PC-9 (cell line): ENCODE measurements at regions not wholly inside any gene's neighbourhood (a gene's known extent, or its start where the extent isn't known, plus 50 kb on each side); places are given as distances from the start of the nearest gene placed in this dataset.
A peak's percentile ranks its signal among the peaks of the same experiment; 100 is the strongest.

ENCODE experiments used
- BruUV-seq: library from RNA; stranded (reverse); fragments of 400-500 nt; replicated peaks from 2 replicates; lab custom pipeline; 2021; lab: Mats Ljungman, UMichigan
- CTCF ChIA-PET: fragments of 300-600 bp; sonication (Branson Sonifier 250); formaldehyde crosslinking; loops from one replicate; lab custom pipeline; 2022; ENCODE audit warnings: antibody characterized with exemption; lab: Charles Lee
- POLR2A ChIA-PET: fragments of 300-600 bp; sonication (Branson Sonifier 250); formaldehyde crosslinking; loops from one replicate; lab custom pipeline; 2022; ENCODE audit warnings: antibody characterized with exemption; ENCODE audit not compliant: unreplicated experiment; lab: Charles Lee
- DNase-seq, 2 experiments: peaks; one replicate each; pipeline versions ENCODE4 v3.0.0 to v3.0.0-alpha.2; 2015 to 2022; ENCODE audit warnings: mixed read lengths in 1 of 2
- H2AFZ ChIP-seq: fragments of 200-600 bp; sonication (generic); 2 replicates; pipeline ENCODE4 v1.8.1; 2017; ENCODE audit warnings: antibody characterized with exemption
- H3F3A ChIP-seq: fragments of 200-600 bp; sonication (generic); 2 replicates; pipeline ENCODE4 v1.8.1; 2017; ENCODE audit warnings: antibody characterized with exemption, mild to moderate bottlenecking, low read depth; ENCODE audit not compliant: insufficient read depth
- H3K27ac ChIP-seq: fragments of 200-600 bp; sonication (generic); 2 replicates; pipeline ENCODE4 v1.6.1; 2016; ENCODE audit warnings: mixed run types
- H3K27me3 ChIP-seq: fragments of 200-600 bp; sonication (generic); 2 replicates; pipeline ENCODE4 v1.6.1; 2016; ENCODE audit warnings: low read depth, mixed run types; ENCODE audit not compliant: insufficient read depth
- H3K36me3 ChIP-seq: fragments of 200-600 bp; sonication (generic); 2 replicates; pipeline ENCODE4 v1.6.1; 2016; ENCODE audit warnings: low read depth, mixed run types
- H3K4me1 ChIP-seq: fragments of 200-600 bp; sonication (generic); replicated peaks from 2 replicates; pipeline ENCODE4 v1.6.1; 2016; ENCODE audit warnings: mixed run types; ENCODE audit not compliant: insufficient read depth
- H3K4me2 ChIP-seq: fragments of 200-600 bp; sonication (generic); 2 replicates; pipeline ENCODE4 v1.6.1; 2017; ENCODE audit warnings: mixed run types
- H3K4me3 ChIP-seq: fragments of 200-600 bp; sonication (generic); 2 replicates; pipeline ENCODE4 v1.6.1; 2016; ENCODE audit warnings: mixed run types
- H3K79me2 ChIP-seq: fragments of 200-600 bp; sonication (generic); 2 replicates; pipeline ENCODE4 v1.6.1; 2017; ENCODE audit warnings: low read depth, mixed run types
- H3K9me2 ChIP-seq: fragments of 200-600 bp; sonication (generic); 2 replicates; pipeline ENCODE4 v1.8.1; 2017; ENCODE audit warnings: mild to moderate bottlenecking; ENCODE audit not compliant: insufficient read depth
- H3K9me3 ChIP-seq: fragments of 200-600 bp; sonication (generic); 2 replicates; pipeline ENCODE4 v1.8.1; 2016; ENCODE audit warnings: low read depth; ENCODE audit not compliant: insufficient read depth
- H4K20me1 ChIP-seq: fragments of 200-600 bp; sonication (generic); 2 replicates; pipeline ENCODE4 v1.8.1; 2017; ENCODE audit not compliant: insufficient read depth
- CTCF ChIP-seq: fragments of 200-600 bp; sonication (generic); conservative IDR thresholded peaks from 2 replicates; pipeline ENCODE4 v1.6.1; 2017; ENCODE audit warnings: mixed run types, antibody characterized with exemption, mild to moderate bottlenecking, moderate library complexity
- EZH2 ChIP-seq: fragments of 200-600 bp; sonication (generic); IDR thresholded peaks from 2 replicates; pipeline ENCODE4 v1.8.0; 2017; ENCODE audit warnings: antibody characterized with exemption, low read depth
- intact Hi-C: fragments of 100-400 bp; cut with micrococcal nuclease; formaldehyde crosslinking; loops from one replicate; pipeline ENCODE4 v1.10.0; 2022; ENCODE audit not compliant: unreplicated experiment

GRCh38 chr11:112401036-112401769 is 140.5 kb upstream of the PLET1 start:
- Histone ChIP-seq H3K4me2 (no peak overlapping the region), H3K9me3 (no peaks in the 10 kb centered on the region), H3K27ac (no peak overlapping the region), H3K9me2 (peaks cover 8% of the 10 kb centered on the region; the same call in 1 of the 2 replicates), H3K4me1 (no peaks in the 10 kb centered on the region), H3K4me3 (no peak overlapping the region), H4K20me1 (no peaks in the 10 kb centered on the region), H3K79me2 (no peaks in the 10 kb centered on the region), H3K27me3 (peaks cover 5% of the 10 kb centered on the region; the same call in 1 of the 2 replicates), H3F3A (no peaks in the 10 kb centered on the region), H3K36me3 (no peaks in the 10 kb centered on the region), H2AFZ (no peak overlapping the region)
- peak in 1 of 2 experiments; percentile 53 for DNase-seq
- POLR2A ChIA-PET: no interaction called here
- no TSS peak for BruUV-seq
- intact Hi-C loops: no loop called here
- CTCF ChIA-PET: no interaction called here
- TF ChIP-seq CTCF: no peak
- TF ChIP-seq EZH2: no peak

GRCh38 chr11:112403432-112403831 is 142.8 kb upstream of the PLET1 start:
- TF ChIP-seq CTCF (no peak), EZH2 (no peak)
- no peak overlapping the region for H2AFZ ChIP-seq
- peaks cover 13% of the 10 kb centered on the region for H3K27me3 ChIP-seq
- H3F3A ChIP-seq: no peaks in the 10 kb centered on the region
- H3K36me3 ChIP-seq: no peaks in the 10 kb centered on the region
- no TSS peak for BruUV-seq
- H3K79me2 ChIP-seq: no peaks in the 10 kb centered on the region
- intact Hi-C loops: no loop called here
- peaks cover under 1% of the 10 kb centered on the region; the same call in 1 of the 2 replicates for H3K9me2 ChIP-seq
- ChIA-PET POLR2A (no interaction called here), CTCF (no interaction called here)
- H4K20me1 ChIP-seq: no peaks in the 10 kb centered on the region
- H3K4me1 ChIP-seq: no peaks in the 10 kb centered on the region
- no peak overlapping the region for H3K4me3 ChIP-seq
- no peaks in the 10 kb centered on the region for H3K9me3 ChIP-seq
- no peak overlapping the region for H3K27ac ChIP-seq
- no peak for DNase-seq
- H3K4me2 ChIP-seq: no peak overlapping the region

- Histone ChIP-seq H3K9me2 (no peaks in the 10 kb centered on the region), H3K27ac (no peak overlapping the region), H3K36me3 (no peaks in the 10 kb centered on the region), H3K4me2 (no peak overlapping the region), H3K79me2 (no peaks in the 10 kb centered on the region), H3F3A (no peaks in the 10 kb centered on the region), H4K20me1 (no peaks in the 10 kb centered on the region), H3K4me3 (no peak overlapping the region), H3K4me1 (no peaks in the 10 kb centered on the region), H3K9me3 (no peaks in the 10 kb centered on the region), H3K27me3 (peaks cover 20% of the 10 kb centered on the region), H2AFZ (no peak overlapping the region)
- CTCF ChIA-PET: no interaction called here
- no peak for TF ChIP-seq CTCF
- no peak for TF ChIP-seq EZH2
- intact Hi-C loops: no loop called here
- no TSS peak for BruUV-seq
- POLR2A ChIA-PET: no interaction called here
- no peak for DNase-seq
Observed at GRCh38 chr11:112404112-112404511, 143.5 kb upstream of the PLET1 start.
